T-helper 1 cell (primary cell): ENCODE measurements at regions not wholly inside any gene's neighbourhood (a gene's known extent, or its start where the extent isn't known, plus 50 kb on each side); places are given as distances from the start of the nearest gene placed in this dataset.

ENCODE experiments used
- DNase-seq, 5 donors: peaks; one replicate each; pipeline ENCODE4 v3.0.0-alpha.2; 2012 to 2020

DNA sequence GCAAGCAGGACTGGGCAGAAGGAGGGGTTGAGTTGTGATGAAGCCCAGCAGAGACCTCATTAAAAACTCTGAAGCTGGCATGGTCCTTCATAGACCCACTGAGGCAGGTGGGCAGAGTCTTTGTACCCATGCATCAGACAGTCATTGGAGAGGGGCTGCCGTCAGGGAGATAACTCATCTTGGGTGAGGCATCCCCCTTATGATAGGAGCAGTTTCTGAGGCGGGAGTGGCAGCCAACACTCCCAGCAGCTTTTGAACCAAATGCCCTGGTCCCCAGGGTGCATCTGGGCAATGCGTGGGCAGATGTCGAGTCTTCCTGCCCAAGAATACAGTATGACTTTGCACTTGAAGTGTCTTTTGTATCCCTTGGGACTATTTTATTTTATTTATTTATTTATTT lies 68.1 kb downstream of the HTR5A start:
- no peak for DNase-seq

DNA sequence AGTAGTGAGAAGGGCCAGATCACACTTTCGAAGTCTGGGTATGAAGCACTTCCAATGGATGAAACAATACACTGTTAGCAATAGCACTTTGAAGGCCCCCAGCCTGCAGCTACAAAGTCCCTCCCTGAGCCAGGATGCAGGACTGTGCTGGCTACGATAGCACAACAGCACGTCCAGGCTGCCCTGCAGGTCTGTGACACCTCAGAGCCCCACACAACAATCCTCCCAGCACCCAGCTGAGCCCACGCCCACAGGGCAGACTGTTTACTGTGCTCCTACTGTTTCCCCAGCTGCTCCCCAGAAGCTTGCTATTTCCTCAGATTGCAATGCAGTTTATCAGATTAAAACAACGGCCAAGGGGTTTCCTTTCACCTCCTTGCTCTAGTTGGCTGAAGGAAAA lies 71.4 kb downstream of the HTR5A start:
- DNase-seq, result no peak

DNA sequence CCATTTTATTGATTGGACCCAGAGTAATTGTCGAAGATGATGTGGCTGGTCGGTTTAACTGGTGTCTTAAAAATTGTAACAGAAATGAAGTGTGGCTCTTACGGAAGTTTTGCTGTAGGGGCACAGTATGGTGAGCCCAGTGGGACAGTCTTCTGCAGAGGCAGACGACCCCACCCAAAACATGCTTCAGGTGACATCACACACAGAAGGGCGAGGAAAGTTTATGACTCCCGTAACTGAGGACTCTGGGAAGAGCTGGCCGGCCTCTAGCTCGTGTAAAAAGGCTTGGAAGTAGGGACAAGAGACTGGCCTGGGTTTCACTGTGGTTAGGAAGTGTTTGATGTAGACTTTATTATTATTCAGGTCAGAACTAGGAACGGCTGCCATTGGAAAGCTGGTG lies 73.3 kb downstream of the HTR5A start:
- no peak for DNase-seq

DNA sequence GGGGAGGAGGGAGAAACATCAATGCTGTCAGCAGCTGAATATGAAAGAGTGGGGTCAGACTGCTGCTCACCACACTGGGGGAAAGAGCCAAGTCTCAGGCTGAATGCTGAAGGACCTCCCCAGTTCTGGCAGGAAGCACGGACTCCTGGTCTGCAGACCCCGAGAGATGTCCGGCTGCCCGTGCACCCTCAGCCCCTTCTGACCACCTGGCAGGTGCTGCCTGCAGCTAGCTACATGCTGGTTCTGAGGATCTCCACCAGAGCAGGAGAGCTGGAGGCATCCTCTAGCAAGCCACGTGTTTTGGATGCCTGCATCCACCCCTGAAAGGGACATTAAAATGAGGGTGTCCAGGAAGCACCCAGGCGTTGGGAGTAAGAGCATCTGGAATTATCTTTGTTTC lies 74.2 kb downstream of the HTR5A start:
- DNase-seq, result no peak

DNA sequence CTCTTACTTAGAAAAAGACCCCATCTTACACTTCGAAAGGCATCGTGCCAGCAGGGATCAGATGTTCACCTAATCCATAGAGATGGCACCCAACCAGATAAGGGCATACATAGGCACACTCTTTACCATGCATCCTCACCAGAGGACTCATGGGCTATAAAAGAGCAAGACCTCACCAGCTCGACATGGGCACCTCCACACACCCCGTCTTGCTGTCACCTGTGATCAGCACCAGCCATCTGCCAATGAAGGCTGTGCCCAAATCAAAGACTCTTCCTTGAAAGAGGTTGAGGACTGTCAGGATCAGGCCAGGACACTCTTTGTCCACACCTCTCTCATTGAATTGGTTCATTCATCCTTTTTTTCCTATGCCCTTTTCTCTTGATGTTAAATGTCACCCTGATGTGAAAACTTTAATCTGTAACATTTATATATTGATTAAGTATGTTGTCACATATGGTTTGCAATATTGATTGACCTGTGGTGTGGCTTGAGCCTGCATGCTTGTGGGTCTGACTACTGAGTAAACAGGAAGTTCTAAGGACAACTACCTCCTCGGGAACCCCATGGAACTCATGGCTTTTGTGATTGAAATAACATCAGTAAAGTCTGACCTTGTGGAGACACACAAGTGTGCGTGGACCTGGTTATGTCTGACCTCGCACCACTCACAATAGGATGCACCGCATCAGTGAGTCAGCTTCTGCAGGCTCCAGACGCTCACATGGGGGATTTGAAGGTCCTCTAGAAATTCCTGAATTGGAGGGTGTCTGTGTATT lies 75.5 kb downstream of the HTR5A start:
- DNase-seq, result no peak

DNA sequence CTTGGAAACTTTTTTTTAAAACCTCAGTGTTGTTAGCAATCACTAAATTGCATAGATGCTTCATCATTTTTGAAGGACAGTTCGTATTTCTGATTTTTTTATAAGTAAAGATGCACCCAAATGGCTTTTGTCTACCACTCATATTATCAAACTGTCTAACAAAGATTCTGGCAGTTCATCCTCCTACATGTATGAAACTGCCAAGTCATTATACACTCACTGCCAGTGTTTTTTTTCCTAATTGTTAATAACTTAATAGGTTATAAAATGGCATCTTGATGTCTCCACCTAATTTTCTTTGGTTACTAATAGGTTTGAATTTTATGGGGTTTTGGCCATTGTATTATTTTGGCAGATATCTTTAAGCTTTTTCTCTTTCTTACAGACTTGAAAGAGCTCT lies 77.0 kb downstream of the HTR5A start:
- DNase-seq, result no peak

DNA sequence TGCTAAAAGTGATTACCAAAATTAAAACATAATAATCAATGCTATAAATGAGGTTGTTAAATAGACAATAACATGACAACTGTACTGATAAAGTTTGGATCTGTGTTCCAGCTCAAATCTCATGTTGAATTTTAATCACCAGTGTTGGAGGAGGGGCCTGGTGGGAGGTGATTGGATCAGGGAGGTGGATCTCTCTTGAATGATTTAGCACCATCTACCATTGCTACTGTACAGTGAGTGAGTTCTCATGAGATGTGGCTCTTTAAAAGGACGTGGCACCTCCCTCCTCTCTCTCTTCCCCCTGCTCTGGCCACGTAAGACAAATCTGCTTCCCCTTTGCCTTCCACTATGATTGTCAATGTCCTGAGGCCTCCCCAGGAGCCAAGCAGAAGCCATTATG lies 77.5 kb downstream of the HTR5A start:
- no peak for DNase-seq

DNA sequence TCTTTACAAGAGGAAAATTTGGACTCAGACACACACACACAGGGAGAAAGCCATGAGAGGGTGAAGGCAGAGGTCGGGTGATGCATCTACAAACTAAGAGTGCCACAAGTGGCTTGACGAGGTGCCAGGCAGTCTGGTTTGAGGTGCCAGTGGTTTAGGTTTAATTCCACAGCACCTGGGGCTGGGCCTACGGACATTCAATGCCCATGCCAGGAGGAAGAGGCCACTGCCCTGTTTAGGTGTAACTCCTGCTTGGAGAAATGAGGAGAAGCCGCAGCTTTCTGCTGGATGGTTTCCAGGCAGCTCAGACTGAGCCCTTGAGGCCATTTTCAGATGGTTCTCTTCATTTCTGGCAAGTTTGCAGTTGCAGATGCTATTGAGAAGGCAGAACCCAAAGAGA lies 83.6 kb downstream of the HTR5A start:
- no peak for DNase-seq

DNA sequence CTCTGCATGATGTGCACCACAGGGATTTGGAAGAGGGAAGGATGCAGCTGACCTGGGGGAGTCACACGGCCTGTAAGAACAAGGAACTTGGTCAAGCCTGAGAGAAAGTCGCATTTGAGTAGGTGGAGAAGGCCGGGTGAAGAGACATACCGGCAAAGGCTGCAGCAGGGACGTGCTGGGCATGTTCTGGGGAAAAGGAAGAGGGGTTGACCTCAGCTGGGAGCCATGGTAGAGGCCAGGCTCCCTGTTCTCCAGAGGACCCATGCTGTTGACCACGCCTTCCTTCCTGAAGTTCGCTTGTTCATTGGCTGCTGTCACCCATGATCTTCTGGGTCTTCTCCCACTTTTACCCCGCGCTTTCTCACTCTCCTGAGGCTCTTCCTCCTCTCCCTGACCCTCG lies 84.5 kb downstream of the HTR5A start:
- no peak for DNase-seq

DNA sequence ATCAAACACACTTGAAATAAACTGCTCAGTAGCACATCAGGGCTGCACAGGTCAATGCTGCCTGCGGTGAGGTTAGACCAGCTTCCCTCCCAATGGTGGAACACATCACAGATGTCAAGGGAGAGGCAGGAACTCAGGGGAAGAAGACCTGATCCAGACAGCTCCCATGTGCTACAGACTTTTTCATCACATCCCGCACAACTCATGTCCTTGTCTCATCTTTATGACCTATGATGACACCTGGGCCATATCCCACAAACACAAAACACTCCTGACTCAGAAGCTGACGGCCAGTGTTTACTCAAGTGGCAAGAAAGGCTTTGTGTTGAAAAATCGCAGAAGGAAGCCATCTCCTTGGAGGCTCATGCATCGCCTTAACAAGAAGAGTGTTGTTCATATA lies 91.6 kb downstream of the HTR5A start:
- DNase-seq, result no peak

DNA sequence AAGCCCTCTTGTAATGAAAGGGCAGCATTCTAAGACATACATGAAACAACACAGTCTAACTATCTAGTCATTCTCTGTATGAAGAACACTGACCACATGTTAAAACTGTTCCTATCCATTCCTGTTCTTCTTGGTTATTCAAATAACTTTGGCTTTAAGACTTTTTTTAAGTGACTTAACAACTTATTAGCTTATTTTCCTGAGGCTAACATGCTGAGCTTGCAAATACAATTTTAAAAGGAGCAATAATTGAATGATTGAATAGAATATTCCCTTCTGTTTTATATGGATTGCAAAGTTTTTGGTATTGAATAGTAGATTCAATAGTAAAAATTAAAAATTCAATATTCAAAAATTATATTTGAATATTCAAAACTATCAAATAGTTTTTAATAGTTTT lies 92.3 kb downstream of the HTR5A start:
- DNase-seq, result no peak

DNA sequence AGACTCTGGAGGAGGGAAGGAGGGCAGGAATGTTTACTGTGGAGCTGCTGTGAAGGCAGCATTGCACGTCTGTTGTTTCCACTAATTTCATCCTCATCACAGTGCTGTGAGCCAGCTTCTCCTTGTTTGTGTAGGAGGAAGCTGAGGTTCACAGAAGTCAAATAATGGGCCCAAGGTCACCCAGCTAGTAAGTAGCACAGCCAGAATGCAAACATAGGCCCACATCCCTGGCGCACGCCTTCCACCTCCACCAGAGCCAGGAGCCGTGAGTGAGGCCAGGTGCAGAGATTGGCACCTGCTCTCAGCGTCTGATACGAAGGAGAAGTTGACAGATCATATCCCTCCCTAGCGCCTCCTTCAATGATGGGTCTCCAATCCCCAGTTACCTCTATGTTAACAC lies 93.6 kb downstream of the HTR5A start:
- DNase-seq, result no peak

DNA sequence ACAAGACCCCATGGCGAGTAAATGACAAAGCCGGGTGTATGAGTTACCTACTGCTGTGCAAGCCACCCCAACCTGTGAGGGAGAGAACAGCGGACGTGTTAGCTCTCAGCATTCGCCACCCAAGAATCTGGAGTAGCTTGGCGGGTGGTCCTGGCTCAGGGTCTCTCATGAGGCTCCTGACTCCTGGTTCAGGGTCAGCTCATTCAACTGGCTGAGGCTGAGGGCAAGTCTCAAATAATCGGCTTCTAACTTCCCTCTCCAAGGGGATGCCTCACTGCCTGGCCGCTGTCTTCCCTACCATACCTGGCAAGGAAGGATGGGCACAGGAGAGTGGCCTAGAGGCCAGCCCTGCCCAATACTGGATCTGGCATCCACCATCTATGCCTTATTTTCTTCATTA lies 94.2 kb downstream of the HTR5A start:
- DNase-seq, result no peak

DNA sequence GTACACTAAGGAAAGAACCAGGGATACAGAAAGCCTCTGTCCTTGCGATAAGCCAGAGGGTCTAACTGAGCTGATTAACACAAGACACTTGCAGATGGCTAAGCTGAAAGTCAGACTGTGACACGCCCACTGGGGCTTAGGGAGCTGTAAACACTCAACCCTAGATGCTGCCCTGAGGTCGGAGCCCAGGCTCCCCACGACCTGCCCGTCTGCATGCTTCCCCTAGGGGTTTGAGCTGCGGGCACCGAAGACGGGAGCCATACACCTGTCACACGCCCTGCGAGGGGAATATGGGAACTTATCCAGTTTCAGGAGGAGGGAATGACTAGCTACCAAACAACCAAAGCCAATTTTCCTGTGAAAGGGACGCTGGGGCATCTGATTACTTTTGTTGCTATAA lies 96.0 kb downstream of the HTR5A start:
- DNase-seq, result no peak

DNA sequence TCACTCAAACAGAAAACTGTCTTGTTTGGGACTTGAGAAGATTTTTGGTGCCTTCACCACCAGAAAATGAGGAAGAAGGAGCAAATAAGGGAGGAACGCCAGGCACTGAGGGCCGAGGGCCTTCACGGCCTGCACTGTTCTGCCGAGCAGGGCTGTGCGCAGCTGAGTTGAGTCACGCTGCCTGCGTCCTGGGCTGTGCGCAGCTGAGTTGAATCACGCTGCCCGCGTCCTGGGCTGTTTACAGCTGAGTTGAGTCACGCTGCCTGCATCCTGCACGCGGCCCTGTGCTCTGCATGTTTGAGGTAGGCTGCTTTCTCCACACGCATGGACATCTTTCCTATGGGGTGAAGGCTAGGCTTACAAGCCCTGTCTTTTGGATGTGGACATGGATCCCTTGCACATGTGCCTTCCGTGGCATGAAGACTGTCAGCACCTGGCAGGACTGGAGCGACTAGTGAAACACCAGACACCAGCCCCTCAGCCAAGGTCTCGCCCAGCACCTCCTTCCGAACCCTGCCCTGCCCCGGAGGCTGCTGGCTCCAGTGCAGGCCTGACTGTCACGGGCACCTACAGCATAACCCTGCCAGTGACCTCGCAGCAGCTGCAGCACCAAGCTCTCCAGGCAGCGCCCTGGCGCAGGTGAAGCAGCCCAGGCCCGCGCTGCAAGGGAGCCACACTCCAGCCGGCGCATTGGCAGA lies 96.7 kb downstream of the HTR5A start:
- DNase-seq, result peak in 1 of 5 donors; percentile 77

DNA sequence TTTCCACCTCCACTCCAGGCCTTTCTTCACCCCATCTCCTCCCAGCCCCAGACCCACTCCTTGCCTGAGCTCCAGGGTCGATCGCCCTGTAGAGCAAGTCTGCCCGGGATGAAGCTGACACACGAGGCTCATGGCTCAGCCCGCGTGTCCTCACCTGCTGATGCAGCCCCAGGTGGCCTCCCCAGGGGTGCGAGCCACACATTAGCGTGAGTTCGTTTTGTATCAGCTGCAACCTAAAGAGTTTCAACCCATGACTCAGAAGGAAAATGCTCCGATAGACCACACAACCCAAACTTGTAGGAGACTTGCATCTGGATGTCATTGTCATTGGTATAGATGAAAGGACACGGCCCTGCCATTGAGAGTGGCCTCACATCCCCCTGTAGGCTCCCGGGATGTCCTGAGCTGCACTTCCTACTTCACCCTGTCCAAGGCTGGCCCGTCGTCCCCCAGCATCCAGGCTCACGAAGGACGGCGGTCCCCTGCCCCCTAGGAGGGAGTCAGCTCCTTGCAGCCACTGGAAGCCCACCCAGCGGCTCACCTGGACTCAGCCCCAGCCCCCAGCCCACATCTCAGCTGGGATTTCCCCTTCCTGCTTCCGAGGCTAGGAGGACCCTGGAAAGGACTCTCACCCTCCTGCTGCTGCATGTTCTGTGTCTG lies 97.7 kb downstream of the HTR5A start:
- DNase-seq, result peak in 1 of 5 donors; percentile 16

DNA sequence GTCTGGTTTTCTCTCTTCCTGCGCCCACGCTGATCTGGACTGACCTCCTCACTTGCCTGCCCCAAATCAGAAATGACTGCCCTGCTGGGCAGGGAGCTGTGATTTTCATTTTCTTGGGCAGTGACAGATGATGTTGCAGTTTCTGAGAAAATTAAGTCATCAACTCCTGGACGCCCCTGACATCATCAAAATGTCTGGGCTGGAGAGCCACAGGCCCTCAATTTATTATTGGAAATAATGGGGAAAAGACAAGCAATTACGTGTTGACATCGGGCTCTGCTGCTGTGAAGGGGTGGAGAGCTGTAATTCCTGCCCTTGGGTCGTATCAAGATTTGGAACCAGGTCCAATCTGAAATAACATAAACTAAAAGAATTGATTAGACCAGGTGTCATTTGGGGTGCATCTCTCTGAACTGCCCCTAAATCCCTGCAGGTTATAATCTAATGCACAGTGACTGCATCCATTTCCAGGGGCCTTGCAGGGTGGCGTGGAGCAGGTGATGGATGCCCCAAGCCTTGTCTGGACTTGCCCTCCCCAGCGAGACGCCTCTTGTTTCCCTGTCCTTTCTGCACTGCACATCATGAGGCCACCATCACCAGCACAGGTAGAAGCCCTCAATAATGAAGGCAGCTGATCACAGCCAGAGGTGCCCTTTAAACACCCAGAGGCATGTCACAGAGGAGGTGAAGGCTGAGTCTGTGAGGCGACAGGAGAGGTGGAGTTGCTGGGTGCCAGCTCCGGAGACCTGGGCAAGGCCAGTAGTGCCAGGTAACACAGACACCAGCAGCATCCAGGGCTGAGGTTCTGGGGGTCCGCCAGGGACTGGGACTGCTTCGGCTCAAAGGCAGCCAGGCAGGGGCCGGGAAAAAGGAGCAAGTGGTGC lies 98.7 kb downstream of the HTR5A start:
- DNase-seq, result no peak

DNA sequence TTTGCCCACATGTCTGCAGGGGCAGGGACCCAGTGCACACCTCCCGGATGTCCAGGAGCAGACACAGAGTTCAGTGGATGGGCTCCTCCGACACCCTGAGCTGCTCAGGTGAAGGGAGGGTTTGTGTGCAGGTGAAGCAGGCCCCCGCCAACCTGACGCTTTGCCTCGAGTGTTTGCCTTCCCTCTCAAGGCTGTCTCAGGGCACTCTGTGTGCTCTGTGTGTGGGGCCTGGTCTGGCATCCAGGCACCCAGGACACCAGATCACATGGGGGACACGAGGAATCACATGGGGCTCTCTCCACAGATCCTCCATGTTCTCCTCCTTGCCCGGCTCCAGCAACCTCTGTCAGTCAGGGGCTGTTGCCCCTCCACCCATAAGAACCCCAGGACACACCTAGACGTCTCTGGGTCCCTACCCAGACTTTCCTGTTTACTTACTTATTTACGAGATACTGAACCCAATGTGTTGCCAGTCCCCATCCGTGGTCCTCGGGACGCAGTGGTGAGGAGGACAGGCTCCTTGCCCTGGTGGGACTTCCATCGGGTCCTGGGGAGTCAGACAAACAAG lies 99.5 kb downstream of the HTR5A start:
- DNase-seq, result no peak

DNA sequence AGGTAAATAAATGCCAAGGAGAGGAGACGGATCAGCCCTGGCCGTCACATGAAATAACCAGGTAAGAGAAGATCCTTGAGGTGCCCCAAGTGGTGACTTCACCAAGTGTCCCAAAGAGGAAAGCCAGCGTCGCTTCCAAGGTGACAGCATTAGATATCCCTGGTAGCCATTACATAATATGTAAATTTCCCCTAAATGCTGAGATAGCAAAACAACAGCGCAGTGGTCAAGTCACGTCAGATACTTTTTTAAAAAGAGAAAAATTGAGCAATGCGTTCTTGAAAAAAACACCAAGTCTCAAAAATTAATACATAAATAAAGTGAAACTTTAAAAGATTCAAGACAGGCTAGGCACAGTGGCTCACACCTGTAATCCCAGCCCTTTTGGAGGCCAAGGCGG lies 100.2 kb downstream of the HTR5A start:
- no peak for DNase-seq

DNA sequence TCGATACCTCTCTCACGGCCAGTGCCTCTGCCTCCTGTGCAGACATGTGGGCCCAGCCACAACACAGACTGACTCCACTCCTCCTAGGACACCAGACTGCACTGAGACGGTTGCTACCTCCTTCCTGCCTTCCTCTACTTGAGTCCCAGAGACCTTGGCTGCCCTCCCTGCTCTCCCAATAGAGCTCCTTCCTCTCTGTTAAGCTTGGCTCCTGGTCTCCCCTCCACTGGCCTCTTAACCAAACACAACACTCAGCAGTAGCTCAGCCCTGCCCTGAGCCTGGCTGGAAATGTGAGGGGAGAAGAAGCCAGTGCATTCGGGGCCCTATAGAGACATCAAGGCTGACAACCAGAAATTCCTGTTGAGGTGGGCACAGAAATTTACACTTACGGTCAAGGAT lies 102.0 kb downstream of the HTR5A start:
- no peak for DNase-seq

DNA sequence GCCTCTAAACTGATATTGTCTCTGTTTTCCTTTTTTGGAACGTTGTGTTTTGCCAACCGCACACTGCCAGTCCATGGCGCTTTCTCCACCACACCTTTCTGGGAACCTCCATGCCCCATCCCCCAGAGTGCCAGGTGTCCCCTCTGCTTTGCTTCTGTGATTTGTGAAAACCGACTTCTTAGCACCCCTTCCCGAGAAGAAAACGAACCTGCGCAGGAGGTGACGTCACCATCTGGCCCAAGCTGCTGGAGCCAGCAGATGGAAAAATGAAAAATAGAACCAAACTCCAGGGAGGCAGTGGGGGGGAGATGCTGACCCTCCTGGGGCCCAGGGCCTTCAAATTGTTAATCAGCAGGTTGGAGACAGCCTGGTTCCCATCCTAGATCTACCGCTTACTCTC lies 103.8 kb downstream of the HTR5A start:
- DNase-seq, result no peak

DNA sequence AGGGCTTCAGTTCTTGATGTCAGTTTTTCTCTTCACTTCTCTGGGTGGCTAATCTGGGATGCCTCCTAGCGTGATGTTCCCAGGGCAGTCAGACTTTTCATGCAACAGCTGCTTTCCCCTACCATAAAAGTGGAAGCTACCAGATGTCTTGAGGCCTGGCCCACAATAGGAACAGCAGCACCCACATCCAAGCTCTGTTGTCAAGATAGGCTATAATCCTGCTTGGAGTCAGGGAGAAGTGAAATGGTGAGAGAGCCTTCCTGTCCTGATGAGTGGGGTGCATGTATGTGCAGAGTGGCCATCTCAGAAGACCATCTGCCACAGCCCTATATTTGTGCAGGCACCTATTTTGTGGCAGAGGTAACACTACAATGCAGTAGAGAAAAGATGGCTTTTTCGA lies 108.0 kb downstream of the HTR5A start:
- no peak for DNase-seq

DNA sequence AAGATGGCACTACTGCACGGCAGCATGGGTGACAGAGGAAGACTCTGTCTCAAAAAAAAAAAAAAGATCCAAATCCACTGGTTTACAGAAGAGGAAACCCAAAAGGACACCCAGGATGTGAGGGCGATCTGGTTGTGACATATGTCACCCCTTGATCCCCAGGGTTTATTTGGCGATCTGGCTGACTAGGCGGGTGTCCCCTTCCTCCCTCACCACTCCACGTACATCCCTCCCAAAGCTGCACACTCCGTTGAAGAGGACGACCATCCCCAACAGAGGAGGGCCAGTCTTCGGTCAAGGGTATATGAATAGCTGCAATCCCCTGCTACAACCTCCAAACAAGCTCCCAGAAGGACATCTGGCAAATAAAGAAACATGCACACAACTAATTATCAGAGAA lies 111.6 kb downstream of the HTR5A start:
- DNase-seq, result no peak
